HG03565 (cell line): ENCODE measurements at regions not wholly inside any gene's neighbourhood (a gene's known extent, or its start where the extent isn't known, plus 50 kb on each side); places are given as distances from the start of the nearest gene placed in this dataset.
A peak's percentile ranks its signal among the peaks of the same experiment; 100 is the strongest.
"Not testable (repeated sequence)": the region's sequence is repeated elsewhere in the genome, so short reads cannot be mapped to it uniquely, and the experiment has no call there.

Source experiments
- ATAC-seq: cut with Tn5 transposase; IDR thresholded peaks from one replicate; pipeline ENCODE4 v1.9.1; 2021; ENCODE audit warnings: mild to moderate bottlenecking, moderate library complexity; ENCODE audit not compliant: unreplicated experiment

DNA sequence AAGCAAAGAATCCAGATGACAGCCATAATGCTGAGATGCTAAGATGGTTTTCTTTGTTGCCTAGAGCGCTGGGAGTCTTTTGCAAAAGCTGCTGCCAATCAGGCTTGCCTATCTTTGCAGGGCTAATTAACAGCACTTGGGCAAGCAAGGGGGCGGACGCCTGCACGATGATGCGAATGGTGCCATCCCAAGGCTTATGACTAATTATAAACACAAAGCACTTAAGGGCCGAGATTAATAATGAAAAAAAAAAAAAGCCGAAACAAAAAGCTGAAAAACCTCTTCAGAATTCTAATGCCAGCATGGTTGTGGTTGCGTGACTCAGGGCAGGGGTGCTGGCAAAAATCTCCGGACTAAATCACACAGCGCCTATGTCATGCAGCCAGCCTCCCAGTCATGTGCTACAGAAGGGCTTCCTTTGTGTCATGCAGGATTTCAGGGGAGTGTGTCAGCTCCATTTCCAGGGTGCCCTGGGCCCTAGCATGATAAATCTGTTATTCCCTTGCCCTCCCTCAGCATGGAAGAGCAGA is 185.0 kb upstream of the ANKRD28 start:
- no peak for ATAC-seq

DNA sequence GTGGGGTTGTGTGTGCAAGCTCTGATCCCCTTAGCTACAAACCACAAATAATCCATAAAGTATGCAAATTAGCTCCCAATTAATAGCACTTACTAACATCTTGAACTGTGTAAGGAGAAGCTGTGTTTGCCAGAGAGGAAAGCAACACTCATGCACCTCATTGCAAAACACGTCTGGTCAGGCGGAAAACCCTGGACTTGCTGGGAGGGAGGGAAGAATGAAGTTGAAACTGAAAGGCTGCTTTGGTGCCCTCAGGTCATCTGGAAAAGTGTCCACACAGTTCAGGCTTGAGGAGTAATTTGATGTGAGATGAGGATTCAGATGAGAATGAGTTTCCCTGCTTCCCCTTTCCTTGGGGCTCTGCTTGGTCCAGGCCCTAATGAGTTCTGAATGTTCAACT is 185.5 kb upstream of the ANKRD28 start:
- ATAC-seq: no peak

DNA sequence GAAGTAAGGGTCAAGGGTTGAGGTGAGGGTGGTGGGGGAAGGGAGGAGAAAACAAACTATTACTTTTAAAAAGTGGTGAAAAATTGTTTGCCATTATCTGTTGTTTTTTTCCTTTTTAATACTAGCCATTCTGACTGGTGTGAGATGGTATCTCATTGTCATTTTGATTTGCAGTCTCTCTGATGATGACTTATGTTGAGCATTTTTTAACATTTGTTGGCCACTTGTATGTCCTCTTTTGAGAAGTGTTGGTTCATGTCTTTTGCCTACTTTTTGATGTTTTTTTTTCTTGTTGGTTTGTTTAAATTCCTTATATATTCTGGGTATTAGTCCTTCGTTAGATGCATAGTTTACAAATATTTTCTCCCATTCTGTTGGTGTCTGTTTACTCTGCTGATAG is 185.9 kb upstream of the ANKRD28 start:
- no peak for ATAC-seq

DNA sequence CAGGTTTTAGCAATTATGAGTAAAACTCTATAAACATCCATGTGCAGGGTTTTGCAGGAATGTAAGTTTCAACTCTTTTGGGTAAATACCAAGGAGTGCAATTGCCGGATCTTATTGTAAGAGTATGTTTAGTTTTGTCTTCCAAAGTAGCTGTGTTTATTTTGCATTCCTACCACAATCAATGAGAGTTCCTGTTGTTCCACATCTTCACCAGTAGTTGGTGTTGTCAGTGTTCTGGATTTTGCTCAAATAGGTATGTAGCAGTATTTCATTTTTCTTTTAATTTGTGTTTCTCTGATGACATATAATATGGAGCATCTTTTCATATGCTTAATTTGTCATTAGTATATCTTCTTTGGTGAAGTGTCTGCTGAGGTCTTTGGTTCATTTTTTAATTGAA is 185.1 kb upstream of the GALNT15 start:
- no peak for ATAC-seq

DNA sequence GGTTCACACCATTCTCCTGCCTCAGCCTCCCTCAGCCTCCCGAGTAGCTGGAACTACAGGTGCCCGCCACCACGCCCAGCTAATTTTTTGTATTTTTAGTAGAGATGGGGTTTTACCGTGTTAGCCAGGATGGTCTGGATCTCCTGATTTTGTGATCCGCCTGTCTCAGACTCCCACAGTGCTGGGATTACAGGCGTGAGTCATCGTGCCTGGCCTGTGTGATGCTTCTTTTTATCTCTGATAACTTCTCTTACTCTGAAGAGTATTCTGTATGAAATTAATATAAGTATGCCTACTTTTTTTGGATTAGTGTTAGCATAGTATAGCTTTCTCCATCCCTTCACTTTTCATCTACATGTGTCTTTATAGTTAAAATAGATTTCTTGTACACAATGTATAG is 180.8 kb upstream of the GALNT15 start:
- not testable (repeated sequence) for ATAC-seq

DNA sequence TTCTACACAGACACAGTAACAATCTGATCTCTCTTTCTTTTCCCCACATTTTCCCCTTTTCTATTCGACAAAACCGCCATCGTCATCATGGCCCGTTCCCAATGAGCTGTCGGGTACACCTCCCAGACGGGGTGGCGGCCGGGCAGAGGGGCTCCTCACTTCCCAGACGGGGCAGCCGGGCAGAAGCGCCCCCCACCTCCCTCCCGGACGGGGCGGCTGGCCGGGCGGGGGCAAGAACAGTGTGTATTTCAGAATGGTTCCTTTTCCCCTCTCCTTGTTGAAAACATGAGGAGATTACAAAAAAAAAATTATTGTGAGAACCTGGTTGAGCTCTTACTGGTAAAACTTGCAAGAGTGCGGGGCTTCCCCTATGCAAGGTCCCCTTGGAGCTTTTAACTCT is 178.0 kb upstream of the GALNT15 start:
- not testable (repeated sequence) for ATAC-seq

DNA sequence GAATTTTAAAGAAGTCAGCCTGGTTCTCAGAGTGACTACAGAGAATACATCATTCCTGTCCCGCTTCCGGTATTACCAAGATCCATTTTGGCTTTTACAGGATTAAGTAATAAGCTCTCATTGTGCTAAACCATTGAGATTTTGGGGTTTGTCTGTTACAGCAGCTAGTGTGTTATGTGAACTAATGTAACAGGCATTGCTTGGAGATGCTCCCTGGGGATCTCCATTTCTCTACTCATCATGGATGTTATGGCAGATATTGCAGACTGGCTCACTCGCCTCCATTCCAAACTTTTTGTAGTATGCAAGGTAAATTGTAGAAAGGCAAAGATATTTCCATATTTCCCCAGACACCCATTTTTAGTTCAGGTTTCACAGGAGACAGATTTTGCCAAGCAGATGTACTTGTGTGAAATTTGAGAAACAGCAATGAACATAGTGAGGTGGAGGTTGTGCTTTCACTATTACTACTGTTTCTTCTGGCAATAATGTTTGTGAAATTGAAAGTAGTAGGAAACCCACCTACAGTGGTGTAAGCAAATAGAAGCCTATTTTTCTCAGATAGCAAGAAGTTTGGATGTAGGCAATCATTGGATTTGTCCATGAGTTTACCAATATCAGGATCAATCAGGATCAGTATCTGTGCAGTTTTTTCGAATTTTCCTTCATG is 177.1 kb upstream of the GALNT15 start:
- ATAC-seq: peak; percentile 93

DNA sequence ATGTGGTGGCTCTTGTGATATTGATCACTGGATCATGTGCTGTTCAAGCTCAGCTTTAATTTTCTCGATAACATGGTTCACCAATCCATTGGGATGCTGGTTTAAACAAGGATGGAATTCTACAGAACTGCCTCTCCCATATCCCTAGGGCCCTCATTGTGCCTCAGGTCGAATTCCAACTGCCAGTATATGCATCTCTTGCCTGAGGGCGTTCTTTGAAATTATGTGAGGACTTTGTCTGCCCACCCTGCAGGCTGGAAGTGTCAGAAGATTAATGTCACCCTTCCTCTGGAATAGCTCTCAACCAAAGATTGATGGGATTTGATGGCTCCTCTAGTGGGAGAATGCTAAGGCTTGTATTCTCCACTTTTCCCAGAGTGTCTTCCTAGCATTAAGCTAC is 175.6 kb upstream of the GALNT15 start:
- no peak for ATAC-seq

DNA sequence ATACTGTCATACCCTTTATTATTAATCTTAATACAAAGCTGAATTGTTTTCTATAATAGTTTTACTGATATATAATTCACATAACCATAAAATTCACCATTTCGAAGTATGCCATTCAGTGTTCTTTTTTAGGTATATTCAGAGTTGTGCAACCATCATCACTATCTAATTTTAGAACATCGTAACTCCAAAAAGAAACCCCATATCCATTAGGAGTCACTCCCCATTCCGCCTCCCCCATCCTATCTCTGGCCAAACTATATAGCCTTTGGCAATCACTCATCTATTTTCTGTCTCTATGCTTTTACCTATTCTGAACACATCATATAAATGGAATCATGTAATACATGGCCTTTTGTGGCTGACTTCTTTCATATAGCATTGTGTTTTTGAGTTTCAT is 169.7 kb upstream of the GALNT15 start:
- no peak for ATAC-seq

DNA sequence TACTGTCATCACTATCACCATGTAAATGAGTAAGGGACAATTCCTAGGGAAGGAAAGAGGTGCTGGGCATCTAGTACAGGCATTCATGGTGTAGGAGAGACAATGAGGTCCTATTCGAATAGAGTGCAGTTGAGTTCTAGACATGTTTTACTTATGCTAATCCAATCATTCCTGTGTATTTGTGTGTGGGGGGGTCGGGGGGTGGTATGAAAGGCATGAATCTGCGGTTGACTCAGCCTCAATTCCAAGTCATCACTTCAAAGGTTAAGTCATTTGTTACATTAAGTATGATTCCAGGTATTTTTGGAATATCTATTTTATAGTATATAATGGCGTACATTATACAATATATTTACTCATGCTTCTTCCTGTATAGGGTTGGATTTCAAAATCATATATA is 163.1 kb upstream of the GALNT15 start:
- no peak for ATAC-seq

DNA sequence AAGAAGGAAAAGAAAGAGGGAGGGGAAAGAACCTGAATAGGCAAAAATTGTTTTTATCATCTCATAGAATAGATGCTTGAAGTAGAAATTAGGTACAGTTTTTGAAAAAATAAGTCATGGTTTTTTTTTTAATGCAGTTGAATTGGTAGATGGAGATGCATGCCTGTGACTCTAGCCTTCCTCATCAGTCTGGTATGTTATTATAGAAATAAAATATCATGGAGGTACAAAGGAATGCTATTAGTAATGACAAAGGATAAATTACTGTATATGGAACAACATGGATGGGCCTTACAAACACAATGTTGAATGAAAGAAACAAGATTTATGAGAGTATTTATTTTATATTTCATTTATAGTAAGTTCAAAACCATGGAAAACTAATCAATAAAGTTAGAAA is 162.4 kb upstream of the GALNT15 start:
- no peak for ATAC-seq

DNA sequence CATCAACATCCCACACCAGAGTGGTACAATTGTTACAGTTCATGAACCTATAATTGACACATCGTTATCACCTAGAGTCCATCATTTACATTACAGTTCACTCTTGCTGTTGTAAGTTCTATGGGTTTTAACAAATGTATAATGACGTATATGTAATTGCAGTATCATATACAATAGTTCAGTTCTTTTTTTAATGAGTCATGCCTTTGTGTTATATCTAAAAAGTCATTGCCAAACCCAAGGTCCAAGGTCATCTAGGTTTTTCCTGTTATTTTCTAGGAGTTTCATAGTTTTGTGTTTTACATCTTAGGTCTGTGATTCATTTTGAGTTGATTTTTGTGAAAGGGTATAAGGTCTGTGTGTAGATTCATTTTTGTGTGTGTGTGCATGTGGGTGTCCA is 160.9 kb upstream of the GALNT15 start:
- ATAC-seq: no peak

DNA sequence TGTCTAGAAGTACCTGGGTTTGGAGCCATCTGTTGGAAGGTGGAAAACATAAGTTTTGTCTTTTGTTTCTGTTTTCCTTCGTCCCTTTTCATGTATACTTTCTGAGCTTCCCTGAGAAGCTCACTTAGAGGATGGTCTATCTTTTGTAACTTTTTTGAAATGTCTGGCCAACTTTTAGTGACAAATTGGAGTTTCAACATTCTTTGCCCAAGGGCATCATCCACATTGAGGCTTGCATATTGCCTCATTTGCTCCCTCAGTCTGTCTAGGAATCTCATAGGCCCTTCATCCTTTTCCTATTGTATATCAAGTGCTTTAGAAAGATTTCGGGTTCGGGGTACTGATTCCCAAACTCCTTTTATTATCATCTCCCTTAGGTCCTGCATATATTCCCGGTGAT is 152.7 kb upstream of the GALNT15 start:
- not testable (repeated sequence) for ATAC-seq

DNA sequence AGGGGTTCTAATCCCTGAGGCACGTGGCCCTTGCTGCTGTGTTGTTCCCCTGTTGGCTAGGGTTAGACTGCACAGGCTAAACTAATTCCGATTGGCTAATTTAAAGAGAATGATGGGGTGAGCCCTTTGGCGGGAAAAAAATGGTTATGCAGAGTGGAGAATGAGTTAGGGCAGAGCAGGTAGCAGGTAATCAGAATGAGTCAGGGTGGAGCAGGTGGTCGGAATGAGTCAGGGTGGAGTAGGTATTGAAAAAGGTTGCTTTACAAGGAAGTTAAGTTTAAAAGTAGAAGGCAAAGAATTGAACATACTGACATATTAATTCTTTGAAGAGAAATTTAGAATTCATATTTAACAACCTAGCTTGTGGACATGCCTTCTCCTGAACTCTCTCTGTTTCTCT is 150.6 kb upstream of the GALNT15 start:
- not testable (repeated sequence) for ATAC-seq

DNA sequence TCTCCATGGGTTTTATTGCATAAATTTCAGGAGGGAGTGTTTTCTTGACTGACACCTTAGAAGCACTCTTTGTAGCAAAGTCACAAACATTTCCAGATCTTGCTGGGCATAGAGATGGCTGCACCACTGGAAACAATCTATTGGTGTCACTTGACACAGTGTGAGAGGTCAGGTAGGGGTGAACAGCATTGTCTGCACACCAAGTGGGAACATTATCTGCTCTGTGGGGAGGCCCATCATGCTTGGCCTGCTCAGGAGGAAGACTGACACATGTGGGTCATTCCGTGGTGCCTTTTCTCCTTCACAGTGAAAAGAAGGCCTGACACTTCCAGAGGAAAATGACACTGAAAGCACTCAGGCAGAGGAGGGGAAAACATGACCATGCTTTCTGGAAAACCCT is 149.9 kb upstream of the GALNT15 start:
- no peak for ATAC-seq

DNA sequence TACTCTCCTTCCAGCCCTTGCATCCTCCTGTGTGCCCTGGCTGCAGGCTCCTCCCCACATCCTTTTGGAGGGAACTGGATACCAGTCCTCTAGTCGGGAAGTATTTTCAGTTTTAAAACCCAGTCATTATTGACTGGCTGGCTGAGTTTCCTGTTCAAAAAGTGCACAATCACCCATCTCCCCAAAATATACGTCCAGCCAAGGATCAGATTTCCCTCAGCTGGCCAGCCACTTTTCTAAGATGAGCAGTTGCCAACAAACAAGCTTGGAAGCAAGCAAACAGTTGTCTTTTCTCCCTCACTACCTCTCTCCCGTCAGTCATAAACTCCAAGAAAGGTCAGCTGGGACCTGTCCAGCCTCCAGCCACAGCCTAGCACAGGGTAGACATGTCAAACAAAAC is 147.7 kb upstream of the GALNT15 start:
- ATAC-seq: no peak

DNA sequence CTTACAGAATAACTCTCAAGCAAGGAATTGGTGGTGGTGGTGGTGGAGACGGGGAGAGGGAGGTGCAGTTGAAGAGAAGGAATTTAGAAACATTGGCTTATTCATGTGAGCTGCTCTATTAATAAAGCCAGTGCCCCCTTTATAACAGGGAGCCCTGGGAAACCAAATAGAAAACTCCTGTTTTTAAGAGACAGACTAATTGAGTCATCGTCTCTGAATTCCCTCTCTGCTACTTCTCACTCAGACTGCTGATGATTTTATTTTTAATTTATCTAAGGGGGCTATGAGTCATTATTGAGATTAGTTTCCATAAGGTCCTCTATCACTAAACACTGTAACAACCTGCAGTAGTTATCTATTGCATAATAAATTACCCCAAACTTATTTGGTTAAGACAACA is 145.9 kb upstream of the GALNT15 start:
- no peak for ATAC-seq

DNA sequence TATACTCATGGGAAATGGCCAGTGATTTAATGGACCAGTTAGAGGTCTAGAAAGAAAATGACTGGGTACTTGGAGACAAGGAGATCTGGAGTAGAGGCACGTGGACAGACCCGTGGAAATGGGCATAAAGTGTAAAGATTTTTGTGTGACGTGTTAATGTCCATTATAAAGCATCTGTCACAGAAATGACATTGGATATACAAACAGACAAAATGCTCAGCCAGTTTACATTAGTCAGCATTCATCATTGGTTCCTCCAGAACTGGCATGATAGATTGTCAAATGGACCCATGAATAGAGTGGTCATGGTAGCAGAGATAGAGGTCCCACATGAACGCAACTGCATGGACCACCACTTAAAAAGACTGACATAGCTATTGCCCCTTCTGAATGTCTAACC is 144.1 kb upstream of the GALNT15 start:
- ATAC-seq: no peak

DNA sequence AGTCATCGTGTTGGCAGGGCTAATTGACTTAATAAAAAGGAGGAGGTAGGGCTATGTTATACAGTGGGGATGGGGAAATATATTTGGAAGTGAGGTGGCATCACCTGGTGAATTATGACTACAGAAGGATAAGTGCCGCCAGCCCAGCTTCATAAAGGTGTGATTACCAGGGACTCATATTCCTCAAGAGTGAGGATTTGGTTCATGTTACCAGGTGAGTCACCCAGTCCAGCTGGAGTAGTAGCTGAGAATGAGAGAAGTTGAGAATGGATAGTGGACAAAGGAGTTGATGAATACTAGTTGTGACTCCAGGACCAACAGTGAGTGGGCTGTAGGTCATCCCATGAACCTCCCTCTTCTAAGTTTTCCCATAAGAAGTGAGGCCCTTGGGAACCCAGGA is 143.0 kb upstream of the GALNT15 start:
- ATAC-seq: no peak

DNA sequence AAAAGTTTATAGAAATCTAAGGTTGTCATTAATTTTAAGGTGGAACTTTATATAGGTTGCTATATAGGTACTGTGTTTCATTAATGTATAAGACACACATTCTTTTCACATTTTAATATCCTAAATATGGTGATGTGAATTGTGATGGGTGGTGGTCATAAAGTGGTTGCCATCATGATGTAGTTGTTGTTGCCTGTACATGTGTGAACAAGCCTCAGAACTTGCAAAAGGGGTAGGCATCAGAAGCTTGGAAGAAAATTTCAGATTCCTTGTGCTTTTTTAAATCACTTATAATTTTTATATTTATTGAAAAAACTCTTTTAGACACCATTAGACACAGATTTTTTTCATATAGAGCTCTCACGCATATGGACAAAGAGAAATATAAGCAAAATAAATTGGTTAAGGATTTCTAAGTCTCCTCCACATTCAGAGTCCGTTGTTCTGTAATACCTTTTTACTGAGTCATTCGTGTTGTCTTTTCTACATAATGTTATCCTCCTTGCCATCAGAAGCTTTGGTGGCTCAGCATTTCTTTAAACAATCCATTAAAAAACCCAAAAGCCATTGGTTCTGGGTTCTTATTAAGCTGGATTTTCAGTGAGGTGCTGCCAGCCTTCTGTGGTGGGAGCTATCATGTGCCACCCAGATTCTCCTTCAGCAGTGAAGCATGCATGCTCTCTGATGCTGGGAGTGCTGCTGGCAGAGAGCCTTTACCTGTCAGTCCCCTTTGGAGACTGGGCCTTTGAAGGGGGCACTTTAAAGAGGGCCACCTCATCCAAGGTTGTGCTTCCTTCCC is 140.4 kb upstream of the GALNT15 start:
- no peak for ATAC-seq

DNA sequence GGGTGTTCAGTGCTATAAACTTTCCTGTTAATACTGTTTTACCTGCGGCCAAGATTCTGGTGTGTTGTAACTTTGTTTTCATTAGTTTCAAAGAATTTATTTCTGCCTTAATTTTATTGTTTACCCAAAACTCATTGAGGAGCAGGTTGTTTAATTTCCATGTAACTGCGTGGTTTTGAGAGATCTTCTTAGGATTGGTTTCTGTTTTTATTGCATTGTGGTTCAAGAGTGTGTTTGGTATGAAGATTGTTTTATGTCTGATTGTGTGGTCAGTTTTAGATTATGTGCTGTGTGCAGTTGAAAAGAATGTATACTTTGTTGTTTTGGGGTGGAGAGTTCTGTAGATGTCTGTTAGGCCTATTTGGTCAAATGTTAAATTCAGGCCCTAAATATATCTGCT is 133.5 kb upstream of the GALNT15 start:
- no peak for ATAC-seq
